SK-N-DZ (cell line): ENCODE measurements at regions not wholly inside any gene's neighbourhood (a gene's known extent, or its start where the extent isn't known, plus 50 kb on each side); places are given as distances from the start of the nearest gene placed in this dataset.
"Not testable (repeated sequence)": the region's sequence is repeated elsewhere in the genome, so short reads cannot be mapped to it uniquely, and the experiment has no call there.

Experiments
- DNase-seq: peaks from one replicate; pipeline ENCODE4 v3.0.0-alpha.2; 2015; ENCODE audit warnings: low spot score

DNA sequence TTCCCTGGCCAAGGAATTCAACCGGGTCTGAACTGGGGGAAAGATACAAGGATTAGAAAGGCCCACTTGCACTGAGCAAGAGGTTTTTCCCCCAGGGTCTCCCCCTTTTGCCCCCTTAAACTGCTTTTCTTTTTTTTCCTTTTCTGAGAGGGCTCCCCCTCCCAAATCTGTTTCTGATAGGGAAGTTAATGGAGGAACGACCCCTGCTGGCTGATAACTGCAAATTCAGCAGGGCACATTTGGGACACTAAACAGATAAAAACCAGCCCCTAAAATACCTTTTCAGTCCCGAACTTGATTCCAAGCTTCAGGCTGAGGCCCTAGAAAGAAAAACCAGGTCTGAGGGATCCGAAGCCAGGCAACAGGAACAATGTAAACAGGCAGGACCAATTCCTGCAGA is 1012.4 kb upstream of the CRIM1 start:
- no peak for DNase-seq

DNA sequence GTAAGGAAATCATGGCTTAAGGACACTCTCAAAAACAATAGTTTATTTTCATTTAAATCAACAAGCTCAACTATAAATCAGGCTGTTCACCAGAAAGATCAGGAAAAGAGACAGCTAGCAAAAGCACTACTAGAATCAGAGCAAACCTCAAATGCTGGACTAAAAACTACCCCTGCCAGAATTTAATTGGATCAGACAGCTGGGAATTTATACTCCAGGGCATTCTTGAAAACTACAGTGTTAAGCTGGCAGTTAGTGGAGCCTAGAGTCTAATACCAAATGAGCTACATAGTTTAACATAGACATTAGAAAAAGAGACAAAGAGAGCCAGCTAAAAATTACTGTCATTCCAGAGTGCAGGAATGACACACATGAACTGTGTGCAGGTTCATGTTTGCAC is 1016.4 kb upstream of the CRIM1 start:
- no peak for DNase-seq

DNA sequence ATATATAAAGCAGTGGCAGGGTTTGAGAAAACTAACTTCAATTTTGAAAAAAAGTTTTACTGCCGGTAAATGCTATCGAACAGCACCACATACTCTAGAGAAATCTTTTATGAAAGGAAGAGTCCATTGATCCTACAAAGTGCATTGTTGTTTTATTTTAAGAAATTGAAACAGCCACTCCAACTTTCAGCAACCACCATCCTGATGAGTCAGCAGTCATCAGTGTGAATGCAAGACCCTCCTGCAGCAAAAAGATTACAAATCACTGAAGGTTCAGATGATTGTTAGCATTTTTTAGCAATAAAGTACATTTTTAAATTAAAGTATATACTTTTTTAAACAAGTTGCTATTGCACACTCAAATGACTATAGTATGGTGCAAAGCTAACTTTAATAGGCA is 1017.7 kb upstream of the CRIM1 start:
- no peak for DNase-seq

DNA sequence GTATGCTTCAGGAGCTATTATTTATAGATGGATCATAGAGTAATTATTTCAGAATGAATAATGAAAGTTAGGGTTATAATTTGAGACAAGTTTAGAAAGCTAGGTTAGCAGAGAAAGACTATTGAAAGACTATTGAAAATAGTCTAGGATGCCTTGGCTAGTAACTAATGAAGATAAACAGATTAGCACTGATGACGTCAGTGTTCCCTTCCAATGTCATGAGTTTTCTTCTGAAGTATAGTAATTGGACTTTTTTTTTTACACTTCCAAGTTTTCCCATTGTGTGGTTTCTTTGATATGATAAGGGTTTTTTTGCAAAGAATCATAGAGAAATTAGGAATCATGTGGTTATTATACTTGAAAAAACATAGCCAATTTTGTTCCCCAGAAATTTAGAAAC is 1041.5 kb upstream of the CRIM1 start:
- no peak for DNase-seq

DNA sequence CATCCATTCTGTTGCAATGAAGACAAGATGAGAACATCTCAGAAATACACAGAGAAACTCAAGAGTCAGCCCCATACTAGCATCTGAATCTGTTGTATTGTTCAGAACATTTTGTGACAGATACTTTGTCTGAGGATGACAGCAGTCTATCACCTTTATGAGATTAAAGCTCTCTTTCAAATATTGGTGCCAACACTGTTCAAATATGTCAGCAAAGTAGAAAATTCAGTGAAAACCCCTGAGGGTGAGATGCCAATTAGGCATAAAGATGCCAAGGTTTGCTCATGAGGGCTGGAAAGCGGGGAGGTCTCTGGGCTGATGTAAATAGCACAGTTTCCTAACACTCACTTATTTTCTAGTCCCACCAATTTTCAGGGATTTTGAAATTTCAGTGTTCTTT is 1054.2 kb upstream of the CRIM1 start:
- DNase-seq = no peak

DNA sequence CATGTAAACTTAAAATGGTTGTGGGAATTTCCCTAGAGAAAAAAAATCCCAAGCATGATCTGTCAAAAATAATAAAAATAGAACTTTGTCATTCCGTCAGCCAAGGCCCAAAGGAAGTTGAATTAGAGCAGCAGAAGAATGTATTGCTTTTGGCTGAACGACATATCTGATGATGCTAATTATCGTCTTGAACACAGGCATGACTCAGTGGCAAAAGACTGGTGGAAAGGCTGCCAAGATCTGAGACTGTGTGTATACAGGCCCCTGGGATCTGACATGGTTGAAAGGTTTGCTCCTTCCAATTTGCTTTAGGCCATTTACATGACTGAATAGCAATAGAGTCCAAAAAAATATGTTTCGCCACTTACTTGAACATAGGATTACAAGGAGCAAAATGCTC is 1057.1 kb upstream of the CRIM1 start:
- DNase-seq = no peak

DNA sequence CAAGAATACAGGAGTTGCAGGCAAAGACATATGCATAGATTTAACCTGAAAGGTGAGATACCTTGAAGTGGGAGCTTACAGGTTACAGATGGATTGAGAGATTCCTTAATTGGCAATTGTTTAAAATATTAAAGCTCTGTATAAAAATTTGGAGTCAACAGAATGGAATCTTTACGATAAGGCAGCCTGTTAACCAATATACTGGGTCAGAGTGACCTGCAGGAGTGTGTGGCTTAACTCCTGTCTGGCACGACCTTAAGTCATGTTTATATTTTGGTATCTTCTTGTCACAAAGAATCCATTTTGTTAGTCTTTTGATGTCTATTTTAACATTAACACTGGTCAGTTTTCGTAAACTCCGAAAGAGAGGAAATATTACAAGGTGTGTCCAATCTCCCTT is 1058.2 kb upstream of the CRIM1 start:
- DNase-seq = no peak

DNA sequence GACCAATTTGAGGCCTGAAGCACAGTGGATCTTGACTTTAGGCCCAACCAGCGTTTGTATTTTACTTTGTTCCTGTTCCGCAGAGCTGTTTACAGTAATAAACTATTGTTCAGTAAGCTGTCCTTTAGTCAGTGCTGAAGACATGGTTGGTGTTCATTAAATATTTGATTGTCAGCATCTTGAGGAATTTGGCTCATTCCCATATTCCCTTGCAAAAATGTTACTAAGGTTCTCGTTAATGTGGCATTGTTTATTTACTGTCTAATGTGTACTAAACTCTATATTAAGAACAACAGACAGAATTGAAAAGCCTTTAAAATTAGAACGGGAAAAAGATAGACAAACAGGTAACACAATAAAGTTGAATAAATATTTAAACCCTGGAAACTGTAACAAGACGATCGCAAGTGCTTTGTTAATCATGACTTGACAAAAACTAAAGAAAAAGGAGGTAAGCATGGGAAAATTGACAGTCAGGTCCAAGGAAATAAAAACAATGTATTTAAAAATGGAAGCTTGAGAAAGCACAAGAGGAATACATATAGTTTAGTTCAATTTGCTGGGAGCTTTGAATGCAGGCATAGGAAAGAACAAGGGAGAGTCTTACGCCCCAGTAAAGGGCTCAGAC is 1060.8 kb upstream of the CRIM1 start:
- no peak for DNase-seq

DNA sequence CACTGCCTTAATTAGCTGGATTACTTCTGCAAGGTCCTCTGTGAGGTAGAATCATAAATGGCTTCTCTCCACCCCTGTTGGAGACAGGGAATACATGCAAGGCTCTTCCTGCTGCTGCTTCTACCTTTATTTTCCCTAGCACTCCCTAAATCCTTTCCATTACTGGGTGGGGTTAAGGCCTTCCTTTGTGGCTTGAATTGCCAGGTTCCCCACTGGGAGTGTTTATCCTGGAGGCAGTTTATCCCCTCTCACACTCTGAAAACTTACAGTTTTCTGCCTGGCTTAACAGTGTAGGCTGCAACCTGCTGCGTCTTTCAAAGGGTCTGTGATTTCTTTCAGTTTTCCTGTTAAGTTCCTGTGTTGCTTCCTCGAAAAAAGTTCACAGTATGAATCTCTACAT is 1062.3 kb upstream of the CRIM1 start:
- DNase-seq = no peak

DNA sequence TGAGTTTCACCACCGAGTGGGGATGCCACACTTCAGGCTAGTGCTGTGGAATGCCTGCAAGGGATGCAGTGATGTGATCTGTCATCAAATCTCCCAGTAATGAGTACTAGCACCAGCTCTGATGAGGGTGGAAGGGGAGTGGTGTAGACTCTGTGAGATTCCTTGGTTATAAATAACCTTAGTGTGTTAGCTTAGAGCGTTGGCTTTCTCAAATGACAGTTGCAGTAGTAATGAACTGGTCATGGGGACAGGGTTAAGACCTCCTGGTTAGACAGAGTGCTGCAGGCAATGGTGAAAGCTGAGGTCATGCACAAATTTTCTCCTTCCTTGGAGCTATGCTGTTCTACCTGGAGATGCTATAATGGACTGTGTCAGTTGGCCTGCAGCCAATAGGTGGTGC is 1063.4 kb upstream of the CRIM1 start:
- no peak for DNase-seq

DNA sequence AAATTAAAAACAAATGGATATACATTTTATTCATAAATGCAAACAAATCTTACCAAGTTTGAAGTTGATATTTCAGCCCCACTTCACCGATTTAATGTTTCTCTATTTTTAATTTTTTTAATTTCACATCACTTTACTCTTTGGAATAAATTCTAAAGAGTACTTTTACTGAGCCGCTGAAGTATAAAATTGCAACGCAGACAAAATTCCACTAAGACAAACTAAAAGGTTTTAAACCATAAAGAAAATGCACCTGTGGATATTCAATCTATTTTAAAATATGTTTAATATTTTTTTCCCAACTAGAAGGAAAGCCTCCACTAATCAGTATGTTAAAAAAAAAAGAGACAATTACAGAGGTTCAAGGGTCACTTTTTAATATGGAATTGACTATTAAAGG is 1073.9 kb upstream of the CRIM1 start:
- DNase-seq = no peak

DNA sequence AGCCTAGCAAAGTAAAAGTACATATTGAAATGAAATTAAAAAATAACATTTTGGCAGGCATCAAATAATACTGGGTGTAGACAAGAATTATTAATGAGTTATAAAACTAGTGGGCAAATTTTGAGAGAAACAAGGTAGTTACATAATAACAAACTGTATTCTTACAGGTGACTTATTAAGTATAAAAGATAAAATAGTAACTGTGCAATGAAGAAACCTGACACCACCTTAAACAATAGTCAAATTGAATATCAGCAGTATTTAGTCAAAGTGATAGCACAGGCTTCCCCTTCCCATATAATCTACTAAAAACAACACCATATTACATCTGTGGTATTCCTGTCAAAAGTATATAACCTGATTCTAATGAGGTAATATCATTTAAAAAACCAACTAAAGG is 1099.8 kb upstream of the CRIM1 start:
- no peak for DNase-seq

DNA sequence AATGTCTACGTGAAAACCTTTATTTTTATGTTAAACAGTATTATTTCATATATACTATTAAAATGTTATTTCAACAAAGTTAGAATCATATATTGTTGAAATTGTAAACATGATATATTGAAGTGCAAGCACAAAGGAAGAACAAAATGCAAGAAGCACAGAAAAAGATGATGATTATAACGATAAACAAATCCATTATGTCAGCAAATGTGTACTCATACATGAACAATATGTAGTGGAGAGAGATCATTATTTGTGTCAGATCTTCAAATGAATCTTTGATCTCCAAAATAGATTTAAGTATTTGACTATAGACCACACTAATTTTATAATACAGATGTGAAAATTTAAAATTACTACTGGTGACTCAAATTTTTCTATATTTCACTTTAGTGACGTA is 1104.4 kb upstream of the CRIM1 start:
- DNase-seq = no peak

DNA sequence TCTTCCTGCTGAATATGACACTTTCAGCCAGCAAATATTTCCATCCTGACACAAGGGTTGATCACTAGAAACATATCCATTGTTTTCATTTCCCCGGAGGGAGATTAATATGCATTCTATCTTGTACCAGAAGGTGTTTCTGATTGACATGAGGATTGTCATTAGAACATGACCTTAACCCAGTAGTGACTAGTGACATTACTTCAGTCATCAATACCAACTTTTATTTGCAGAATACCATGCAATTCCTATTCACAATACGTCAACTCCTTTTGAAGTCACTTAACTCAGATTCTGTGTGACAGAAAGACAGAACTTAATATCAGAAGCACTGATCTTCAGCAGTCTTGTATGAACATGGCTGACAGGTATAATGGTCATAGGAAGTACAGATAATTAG is 1108.9 kb upstream of the CRIM1 start:
- no peak for DNase-seq

DNA sequence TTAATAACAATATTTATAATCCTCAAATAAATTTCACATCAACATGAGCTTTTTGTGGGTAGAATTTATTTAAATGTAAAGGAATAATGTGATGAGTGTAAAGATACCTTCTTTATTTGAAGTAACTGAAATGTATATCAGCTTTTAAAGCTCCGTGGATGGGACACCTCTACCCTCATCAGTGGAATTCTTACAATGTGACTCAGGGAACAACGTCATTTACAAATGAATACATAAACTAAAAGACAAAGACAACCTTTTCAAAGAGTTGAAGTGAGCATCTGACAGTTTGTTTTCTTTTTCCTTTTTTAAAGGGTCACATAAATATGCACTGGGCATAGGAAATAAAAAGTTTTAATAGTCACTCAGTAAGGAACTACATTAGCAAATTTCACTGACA is 1127.0 kb upstream of the CRIM1 start:
- DNase-seq = no peak

DNA sequence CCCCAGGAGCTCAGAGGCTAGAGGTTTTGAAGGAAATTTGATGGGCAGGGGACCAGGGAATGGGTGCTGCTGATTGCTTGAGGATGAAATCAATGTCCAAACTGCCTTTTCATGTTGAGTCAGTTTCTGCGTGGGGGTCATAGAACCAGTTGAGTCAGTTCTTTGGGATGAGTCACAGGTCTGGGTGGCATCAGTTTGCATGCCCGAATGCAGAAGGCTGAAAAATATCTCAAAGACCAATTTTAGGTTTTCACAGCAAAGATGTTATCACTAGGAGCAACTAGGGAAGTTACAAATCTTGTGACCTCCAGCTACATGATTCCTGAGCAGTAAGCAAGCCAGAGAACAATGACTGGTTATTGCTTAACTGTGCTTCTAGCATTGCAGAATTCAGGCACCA is 1135.1 kb upstream of the CRIM1 start:
- no peak for DNase-seq

DNA sequence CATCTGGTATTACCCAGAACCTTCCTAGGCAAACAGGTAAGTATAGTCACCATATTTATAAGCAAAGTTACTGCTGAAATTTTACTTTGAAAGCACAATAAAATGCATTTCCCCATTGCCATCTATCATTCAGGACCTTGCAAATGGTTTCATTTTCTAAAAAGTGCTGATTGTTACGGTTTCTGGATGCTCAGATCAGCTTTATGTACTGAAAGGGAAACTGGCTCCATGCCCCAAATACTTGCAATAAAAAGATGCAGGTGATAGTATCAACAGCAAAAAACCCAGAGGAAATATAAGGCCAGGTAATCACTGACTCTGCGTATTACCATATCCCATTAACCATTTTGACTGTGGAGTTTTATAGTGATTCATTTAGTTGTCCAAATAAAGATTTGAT is 1150.7 kb upstream of the CRIM1 start:
- DNase-seq = no peak

DNA sequence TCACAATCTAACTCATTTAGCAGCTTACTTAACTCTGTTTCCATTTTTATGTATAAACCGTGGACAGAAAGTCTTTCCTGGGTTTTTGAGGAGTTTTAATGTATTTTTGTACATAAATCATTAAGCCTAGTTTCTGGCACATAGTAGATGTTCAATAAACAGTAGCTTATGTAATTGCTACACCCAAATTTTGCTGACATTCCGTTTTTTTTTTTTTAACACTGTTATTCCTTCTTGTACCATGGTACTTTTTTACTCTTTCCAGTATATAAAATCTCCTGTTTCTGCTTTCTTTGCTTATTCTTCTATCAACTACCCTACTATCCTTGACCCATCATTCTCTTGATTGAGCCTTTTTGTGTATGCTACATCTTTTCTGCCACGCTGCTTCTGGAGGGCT is 1151.3 kb upstream of the CRIM1 start:
- no peak for DNase-seq

DNA sequence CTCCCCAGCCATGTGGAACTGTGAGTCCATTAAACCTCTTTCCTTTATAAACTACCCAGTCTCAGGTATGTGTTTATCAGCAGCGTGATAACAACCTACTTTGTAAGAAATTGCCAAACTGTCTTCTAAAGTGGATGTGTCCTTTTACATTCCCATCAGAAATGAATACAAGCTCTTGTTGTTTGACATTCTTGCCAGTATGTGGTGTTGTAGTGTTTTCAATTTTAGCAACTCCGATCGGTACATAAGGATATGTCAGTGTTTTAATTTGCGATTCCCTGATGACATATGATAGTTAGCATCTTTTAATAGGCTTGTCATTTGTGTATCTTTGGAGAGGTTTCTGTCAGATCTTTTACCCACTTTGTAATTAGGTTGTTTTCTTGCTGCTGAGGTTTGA is 1156.3 kb upstream of the CRIM1 start:
- DNase-seq = no peak

DNA sequence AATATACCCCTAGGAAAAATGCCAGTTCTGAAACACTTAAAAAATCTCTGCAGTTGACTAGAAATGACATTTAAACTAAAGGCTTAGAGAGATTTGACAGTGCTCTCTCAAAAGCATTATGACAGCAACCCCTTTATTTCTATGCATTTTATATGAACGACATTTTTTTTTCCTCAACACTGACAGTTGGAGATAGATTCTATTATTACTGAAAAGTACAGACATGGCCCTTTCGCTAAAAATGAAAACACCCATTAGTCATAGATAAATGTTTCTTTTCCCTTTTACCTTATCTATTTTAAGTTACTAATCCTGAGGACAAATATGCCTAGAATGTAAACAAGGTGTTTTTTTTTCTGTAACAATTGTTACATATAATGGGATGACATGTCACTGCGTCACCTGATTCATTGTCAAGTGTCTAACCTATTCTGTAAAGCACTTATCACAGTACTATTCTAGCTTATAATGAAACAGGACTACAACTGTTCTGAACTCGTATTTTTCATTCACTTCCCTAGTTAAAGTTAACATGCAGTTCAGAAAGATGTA is 1169.6 kb upstream of the CRIM1 start:
- no peak for DNase-seq

DNA sequence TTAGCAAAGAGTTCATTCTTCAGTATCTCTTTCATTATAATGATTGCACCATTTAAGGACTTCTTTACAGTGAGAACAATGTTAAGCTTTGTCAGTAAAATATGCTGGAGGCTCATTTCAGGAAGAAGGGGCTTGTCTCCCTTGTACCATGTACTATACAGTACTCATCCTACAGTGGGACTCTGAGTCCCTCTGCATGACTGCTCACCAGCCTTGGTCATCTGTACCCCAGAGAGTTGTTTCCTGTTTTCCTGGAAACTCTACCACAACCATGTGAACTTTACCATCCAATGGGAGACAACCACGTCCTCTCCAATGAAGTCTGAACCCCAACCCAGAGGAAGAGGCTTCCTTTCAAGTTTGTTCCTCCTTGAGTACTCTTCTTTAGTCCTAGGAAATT is 1171.1 kb upstream of the CRIM1 start:
- no peak for DNase-seq

DNA sequence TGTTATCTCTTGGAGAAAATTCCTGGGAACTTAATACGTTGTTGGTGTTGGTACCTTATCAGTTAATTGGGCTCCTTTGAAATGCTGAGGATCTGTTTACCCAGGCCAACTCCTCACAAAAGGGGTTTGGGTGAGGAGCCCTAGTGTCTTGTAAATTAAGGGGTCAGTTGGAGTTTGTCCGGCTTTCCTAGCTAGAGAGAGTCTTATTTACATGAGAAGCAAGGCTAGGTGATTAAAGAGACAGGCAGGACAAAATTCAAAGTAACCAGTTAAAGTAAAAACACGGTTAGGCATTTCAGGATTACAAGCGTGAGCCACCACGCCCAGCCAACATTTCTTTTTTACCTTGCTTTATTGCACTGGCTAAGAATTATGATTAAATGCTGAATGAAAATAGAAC is 1178.9 kb upstream of the CRIM1 start:
- not testable (repeated sequence) for DNase-seq

DNA sequence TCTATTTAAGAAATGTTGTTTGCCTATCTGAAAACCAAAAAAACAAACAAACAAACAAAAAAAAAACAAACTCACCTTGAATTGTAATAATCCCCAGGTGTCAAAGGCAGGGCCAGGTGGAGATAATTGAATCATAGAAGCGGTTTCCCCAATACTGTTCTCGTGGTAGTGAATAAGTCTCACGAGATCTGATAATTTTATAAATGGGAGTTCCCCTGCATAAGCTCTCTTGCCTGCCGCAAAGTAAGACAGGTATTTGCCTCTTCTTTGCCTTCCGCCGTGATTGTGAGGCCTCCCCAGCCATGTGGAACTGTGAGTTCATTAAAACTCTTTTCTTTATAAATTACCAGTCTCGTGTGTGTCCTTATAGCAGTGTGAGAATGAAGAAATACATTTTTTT is 1180.7 kb upstream of the CRIM1 start:
- DNase-seq = no peak

DNA sequence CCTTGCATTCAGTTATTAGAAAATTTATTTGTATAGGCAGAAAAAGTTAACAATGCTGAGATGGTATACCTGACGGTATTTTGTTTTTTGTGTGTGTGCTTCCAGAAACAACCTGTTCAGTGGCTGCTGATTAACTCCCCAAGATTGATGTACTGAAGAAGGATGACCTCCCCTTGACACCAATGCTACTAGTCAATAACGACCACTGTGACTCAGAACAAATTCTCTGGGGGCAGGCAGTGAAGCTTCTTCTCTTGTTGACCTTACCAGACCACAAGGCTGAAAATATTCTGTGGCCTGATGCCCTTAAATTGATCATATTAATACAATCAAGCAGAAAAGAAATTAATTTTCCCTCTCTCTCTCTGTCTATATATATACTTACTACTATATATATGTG is 1182.9 kb upstream of the CRIM1 start:
- no peak for DNase-seq
